ENCODE measurements at regions not wholly inside any gene's neighbourhood (a gene's known extent, or its start where the extent isn't known, plus 50 kb on each side); places are given as distances from the start of the nearest gene placed in this dataset.
"Not testable (repeated sequence)": the region's sequence is repeated elsewhere in the genome, so short reads cannot be mapped to it uniquely, and the experiment has no call there.

- no peak for DNase-seq
Observed at GRCh38 chr2:2586068-2586776, 255.1 kb upstream of the MYT1L start.

- no peak for DNase-seq
Observed at GRCh38 chr2:2582998-2583545, 252.0 kb upstream of the MYT1L start.

- DNase-seq: no peak
Observed at GRCh38 chr2:2581331-2582159, 250.5 kb upstream of the MYT1L start.

- not testable (repeated sequence) for DNase-seq
Observed at GRCh38 chr2:2580841-2581240, 249.8 kb upstream of the MYT1L start.

- DNase-seq: no peak
Observed at GRCh38 chr2:2580341-2580740, 249.3 kb upstream of the MYT1L start.

GRCh38 chr2:2579814-2580213 is 248.7 kb upstream of the MYT1L start:
- no peak for DNase-seq

- DNase-seq: no peak
Observed at GRCh38 chr2:2577407-2577831, 246.3 kb upstream of the MYT1L start.

- no peak for DNase-seq
Observed at GRCh38 chr2:2575870-2576386, 244.9 kb upstream of the MYT1L start.

- no peak for DNase-seq
Observed at GRCh38 chr2:2575181-2575577, 244.1 kb upstream of the MYT1L start.

- DNase-seq: no peak
Observed at GRCh38 chr2:2574401-2575180, 243.5 kb upstream of the MYT1L start.

- no peak for DNase-seq
Observed at GRCh38 chr2:2573658-2574293, 242.7 kb upstream of the MYT1L start.

- no peak for DNase-seq
Observed at GRCh38 chr2:2573205-2573604, 242.1 kb upstream of the MYT1L start.

GRCh38 chr2:2572393-2573204 is 241.5 kb upstream of the MYT1L start:
- no peak for DNase-seq

GRCh38 chr2:2571301-2572150 is 240.5 kb upstream of the MYT1L start:
- no peak for DNase-seq

GRCh38 chr2:2570871-2571270 is 239.8 kb upstream of the MYT1L start:
- no peak for DNase-seq

- DNase-seq: no peak
Observed at GRCh38 chr2:2570360-2570759, 239.3 kb upstream of the MYT1L start.

- no peak for DNase-seq
Observed at GRCh38 chr2:2569836-2570235, 238.8 kb upstream of the MYT1L start.

- DNase-seq: no peak
Observed at GRCh38 chr2:2569306-2569705, 238.2 kb upstream of the MYT1L start.

- no peak for DNase-seq
Observed at GRCh38 chr2:2568411-2568810, 237.3 kb upstream of the MYT1L start.

- DNase-seq: no peak
Observed at GRCh38 chr2:2567776-2568175, 236.7 kb upstream of the MYT1L start.
